HG02571 (cell line): ENCODE measurements at regions not wholly inside any gene's neighbourhood (a gene's known extent, or its start where the extent isn't known, plus 50 kb on each side); places are given as distances from the start of the nearest gene placed in this dataset.
"Not testable (repeated sequence)": the region's sequence is repeated elsewhere in the genome, so short reads cannot be mapped to it uniquely, and the experiment has no call there.

Source experiments
- ATAC-seq: cut with Tn5 transposase; IDR thresholded peaks from one replicate; pipeline ENCODE4 v1.9.1; 2021; ENCODE audit warnings: mild to moderate bottlenecking, moderate library complexity; ENCODE audit not compliant: unreplicated experiment

DNA sequence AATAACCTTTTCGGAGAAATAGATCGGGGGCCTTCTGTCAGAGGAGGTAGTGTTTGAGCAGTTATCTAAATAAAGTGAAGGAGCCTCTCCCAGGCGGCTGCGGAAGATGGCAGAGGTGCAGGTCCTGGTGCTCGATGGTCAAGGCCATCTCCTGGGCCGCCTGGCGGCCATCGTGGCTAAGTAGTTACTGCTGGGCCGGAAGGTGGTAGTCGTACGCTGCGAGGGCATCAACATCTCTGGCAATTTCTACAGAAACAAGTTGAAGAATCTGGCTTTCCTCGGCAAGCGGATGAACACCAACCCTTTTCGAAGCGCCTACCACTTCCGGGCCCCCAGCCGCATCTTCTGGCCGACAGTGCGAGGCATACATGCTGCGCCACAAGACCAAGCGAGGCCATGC, 186.1 kb downstream of the KTN1 start:
- no peak for ATAC-seq

DNA sequence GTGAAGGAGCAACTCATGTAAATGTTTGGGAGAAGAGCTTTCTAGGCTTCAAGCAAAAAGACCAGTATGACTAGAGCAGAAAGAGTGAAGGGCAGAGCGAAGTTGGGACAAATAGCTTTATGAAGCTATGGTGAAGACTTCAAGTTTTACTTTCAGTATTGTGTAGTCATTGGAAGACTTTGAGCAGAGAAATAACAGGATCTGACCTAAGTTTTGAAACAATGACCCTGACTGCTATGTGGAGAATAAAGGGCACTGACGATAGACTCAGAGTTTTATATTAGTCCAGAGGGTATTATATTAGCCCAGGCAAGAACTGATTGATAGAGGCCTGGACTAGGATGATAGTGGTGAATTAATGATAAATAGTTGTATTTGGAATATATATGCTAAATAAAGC, 187.3 kb downstream of the KTN1 start:
- ATAC-seq: no peak

DNA sequence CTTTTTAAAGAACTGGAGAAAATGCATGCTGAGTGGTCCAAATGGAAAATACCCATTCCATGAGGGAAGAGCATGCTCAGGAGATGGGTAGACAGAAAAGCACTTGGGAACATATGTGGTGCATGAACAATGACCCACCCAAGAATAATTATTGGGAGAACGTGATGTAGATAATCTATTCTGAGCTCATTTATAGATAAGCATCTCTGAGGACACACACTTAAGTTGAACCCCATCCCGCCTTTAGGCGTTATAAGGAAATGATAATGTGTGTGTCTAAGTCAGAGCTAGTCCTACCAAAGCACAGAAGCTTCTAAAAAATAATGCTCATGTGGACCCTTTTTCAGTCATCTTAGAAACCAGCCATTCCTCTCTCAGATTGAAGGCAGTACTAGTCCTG, 189.9 kb downstream of the KTN1 start:
- no peak for ATAC-seq

DNA sequence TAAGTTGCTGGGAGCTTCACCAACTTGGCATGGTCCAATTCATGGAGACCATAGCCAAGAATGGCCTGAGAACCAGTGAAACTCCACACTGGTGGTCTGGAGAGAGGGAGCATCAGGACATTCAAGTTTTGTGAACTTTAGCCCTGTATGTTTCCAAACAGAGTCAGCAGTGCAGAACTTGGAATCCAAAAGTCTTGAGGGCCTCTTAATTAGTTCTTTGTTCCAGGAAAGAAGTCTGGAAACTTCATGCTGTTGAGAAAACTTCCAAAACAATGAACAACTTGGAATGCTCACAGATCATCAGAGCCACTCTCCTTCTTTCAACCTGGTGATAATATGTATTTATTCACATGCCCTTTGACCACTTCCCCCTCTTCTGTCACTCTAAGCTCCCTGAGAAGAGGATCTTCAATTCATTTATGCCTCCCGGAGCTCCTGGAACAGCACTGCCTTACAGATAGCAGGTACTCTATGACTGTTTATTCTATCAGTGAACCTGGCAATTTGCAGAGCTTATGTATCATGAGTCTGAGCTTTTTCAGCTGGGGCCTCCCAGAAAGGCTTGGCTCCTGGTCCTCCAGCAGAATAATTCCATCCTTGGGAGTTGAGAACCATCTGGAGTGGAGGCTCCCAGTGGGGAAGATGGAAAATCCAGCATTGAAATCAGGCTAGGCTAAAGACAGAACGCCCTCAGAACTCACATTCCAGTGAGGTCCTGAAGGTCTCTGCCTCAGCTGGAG, 191.4 kb downstream of the KTN1 start:
- ATAC-seq: no peak

- no peak for ATAC-seq
Observed at GRCh38 chr14:55772486-55772885, 192.5 kb downstream of the KTN1 start.

- ATAC-seq: no peak
Observed at GRCh38 chr14:55773312-55773711, 193.3 kb downstream of the KTN1 start.

- ATAC-seq: no peak
Observed at GRCh38 chr14:55773984-55774545, 194.1 kb downstream of the KTN1 start.

- no peak for ATAC-seq
Observed at GRCh38 chr14:55777877-55778276, 197.9 kb downstream of the KTN1 start.

DNA sequence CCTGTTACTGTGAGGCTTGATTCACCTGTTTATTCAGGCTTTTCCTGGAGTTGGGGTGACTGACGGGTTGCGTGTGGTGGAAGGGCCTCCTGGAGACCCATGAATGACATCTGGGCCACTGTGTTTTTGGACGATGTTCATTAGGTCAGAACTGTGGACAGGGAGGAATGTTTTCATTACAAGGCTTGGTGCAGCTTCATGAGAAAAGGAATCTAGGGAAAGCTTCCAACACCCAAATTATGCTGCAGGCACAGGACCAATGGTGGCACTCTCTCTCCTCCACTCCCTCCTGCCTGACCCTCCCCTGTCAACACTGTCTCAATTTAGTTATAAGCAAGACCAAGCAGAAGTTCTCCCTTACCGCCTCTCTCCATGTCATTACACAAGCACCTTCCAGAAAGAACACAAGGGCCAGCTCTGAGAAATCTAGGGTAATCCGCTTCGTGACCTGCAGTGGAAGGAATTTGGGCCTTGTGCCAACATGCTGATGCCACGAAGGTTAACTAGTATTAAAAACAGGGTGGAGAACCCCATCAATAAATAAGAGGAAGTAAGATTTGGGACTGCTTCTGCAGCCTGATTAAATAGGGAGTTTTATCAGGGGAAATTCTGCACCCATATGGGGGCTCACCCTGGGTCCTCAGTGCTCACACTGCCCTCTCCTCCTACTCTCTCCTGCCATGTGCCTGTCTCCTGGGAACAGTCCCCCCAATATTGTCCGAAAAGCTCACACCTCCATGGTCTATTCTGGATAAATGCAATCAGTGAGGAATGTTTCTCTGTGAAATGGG, 200.3 kb downstream of the KTN1 start:
- no peak for ATAC-seq

DNA sequence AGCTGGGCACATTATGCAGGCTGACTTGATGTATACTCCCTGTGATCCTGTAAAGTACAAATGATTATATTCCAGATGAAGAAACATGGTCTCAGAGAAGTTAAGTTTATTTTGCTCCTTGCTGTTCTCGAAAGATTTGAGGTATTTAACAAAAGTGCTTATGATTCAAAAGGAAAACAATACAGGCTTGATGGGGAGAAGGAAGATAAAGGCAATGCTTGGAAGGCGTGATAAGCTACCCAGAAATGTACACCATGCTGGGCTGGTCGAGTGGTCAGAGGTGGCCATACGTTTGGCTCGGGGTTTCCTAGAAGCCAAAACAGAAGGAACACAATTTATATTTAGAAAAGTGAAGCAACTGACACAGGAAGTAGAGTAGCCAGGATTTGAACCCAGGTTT, 201.0 kb downstream of the KTN1 start:
- no peak for ATAC-seq

- no peak for ATAC-seq
Observed at GRCh38 chr14:55782166-55782565, 202.2 kb downstream of the KTN1 start.

GRCh38 chr14:55789406-55789805, 209.4 kb downstream of the KTN1 start:
- ATAC-seq: no peak

GRCh38 chr14:55794655-55795595, 214.9 kb downstream of the KTN1 start:
- no peak for ATAC-seq

GRCh38 chr14:55796513-55796912, 216.5 kb downstream of the KTN1 start:
- ATAC-seq: not testable (repeated sequence)

DNA sequence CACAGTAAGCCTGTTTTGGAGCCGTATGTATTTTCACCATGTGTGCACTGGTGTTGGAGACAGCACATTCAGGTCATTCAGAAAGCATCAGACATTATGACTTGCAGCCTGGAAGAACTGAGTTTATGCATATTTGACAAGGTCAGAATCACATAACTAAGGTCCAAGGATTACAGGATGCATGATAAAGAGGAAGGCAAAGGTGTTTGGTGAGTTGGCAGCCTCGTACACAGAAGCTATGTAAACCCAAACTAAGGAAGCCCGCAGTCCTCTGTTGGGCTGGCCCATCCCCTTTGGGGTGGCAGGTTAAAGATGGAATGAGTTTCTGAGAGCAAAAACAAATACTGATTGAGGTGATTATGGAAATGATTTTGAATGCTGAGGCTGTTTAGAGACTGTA, 218.4 kb downstream of the KTN1 start:
- ATAC-seq: no peak

GRCh38 chr14:55799508-55800095, 219.6 kb downstream of the KTN1 start:
- ATAC-seq: no peak

- ATAC-seq: no peak
Observed at GRCh38 chr14:55800156-55800785, 220.3 kb downstream of the KTN1 start.

DNA sequence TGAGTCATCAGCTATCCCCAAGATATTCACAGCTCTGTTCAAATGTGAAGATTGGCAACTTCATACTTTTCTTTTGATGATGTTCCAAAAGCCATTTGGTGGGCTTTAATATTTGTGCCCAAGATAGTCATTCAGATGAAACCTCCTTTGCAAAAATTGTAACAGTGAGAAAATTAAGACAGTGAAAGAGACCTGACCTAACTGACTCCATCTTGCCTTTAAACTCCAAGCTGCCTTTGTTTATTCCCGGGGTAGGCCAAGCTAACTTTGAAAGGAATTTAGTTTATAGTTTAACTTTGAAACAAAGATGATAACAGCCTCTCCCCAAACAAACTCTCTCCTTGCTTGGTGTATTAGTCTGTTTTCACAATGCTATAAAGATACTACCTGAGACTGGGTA, 221.1 kb downstream of the KTN1 start:
- ATAC-seq: no peak

- no peak for ATAC-seq
Observed at GRCh38 chr14:55802986-55803872, 223.2 kb downstream of the KTN1 start.
